ENCODE measurements at regions not wholly inside any gene's neighbourhood (a gene's known extent, or its start where the extent isn't known, plus 50 kb on each side); places are given as distances from the start of the nearest gene placed in this dataset.

DNA sequence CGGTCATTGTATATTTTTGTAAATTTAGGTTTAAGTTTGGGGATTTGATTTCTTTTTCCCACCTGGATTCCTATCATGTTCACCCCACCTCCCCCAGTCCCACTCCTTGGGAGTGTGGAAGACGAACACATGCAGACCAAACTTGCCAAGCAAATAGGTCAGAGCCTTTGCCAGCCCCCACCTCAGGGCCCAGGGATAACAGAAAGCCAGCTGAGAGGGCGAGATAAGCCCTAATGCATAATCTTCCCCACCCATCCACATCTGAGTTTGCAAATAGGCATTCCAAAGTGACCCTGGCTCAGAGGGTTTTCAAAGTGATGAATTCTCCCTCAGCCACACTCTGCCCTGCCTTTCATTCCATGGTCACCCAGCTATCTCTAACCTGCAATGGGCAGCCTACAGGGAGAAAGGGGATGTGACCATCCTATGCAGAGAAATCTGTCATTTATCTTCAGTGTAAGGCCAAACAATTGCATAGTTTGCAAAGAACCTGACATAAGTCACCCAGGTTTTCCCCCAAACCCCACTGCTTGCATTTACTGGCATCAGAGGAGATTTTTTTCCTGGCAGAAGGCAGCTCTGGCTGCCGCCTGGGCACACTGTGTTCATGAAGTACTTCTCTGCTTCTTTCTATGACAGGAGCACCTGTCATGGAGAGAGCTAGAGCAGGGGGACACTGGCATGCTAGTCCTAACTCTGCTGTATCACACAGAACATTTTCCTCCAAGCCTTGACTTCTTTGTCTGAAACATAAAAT lies 69.0 kb upstream of the NFIA start:
- Histone ChIP-seq H2BK15ac (ENCODE audit: low read length) (no peak overlapping the region), H4K91ac (replicated peaks; ENCODE audit: insufficient read length, low read length) (no peak overlapping the region), H2AK5ac (ENCODE audit: low read depth, low read length) (no peak overlapping the region), H3K56ac (replicated peaks; ENCODE audit: insufficient read length, low read depth, low read length) (no peak overlapping the region), H3K79me2 (ENCODE audit: control insufficient read depth in 1 of 2, insufficient read depth in 2 of 2, low read length in 2 of 2) (no peaks in the 10 kb centered on the region), H4K5ac (ENCODE audit: insufficient read length, low read depth, low read length) (no peak overlapping the region), H4K8ac (ENCODE audit: extremely low read depth, insufficient read depth, low read length) (no peak overlapping the region), H2BK5ac (ENCODE audit: low read depth, low read length) (no peak overlapping the region), H3K4me1 (replicated peaks in 1 of 4; ENCODE audit: control insufficient read depth in 3 of 4, insufficient read depth in 4 of 4, low read length in 3 of 4) (peaks cover 0 to 3% (median 0%) of the 10 kb centered on the region in 4 experiments; a peak in 2 of 7 replicates), H3K23me2 (ENCODE audit: low read depth, low read length) (no peaks in the 10 kb centered on the region; the same call in 1 of the 2 replicates), H2AFZ (ENCODE audit: low read length) (0 out of 2 replicates have a peak overlapping the region, but pooled peaks have one; percentile 35), H3K18ac (ENCODE audit: extremely low read depth, low read length) (no peak overlapping the region), H3K27ac (ENCODE audit: low read depth, low read length) (no peak overlapping the region), H3K23ac (ENCODE audit: insufficient read length) (no peak overlapping the region), H2BK120ac (replicated peaks; ENCODE audit: low read depth, low read length) (no peak overlapping the region), H2BK20ac (ENCODE audit: low read length) (no peak overlapping the region), H3K79me1 (ENCODE audit: low read depth, low read length) (no peaks in the 10 kb centered on the region), H3K4me3 (ENCODE audit: extremely low read depth in 1 of 4, insufficient read depth in 2 of 4, low read depth in 3 of 4, low read length in 4 of 4) (no peak overlapping the region), H4K20me1 (replicated peaks in 1 of 2; ENCODE audit: control insufficient read depth in 1 of 2, insufficient read depth in 2 of 2, low read length in 2 of 2) (no peaks in the 10 kb centered on the region), H2BK12ac (ENCODE audit: low read depth, low read length) (no peak overlapping the region), H3K14ac (ENCODE audit: insufficient read length) (no peak overlapping the region), H3K9ac (replicated peaks in 1 of 4; ENCODE audit: extremely low read depth in 1 of 4, low read depth in 3 of 4, low read length in 3 of 4) (no peak overlapping the region), H3K4ac (replicated peaks; ENCODE audit: insufficient read length, low read depth, low read length) (no peak overlapping the region), H3K36me3 (ENCODE audit: control insufficient read depth in 2 of 4, insufficient read depth in 4 of 4, low read length in 3 of 4) (no peaks in the 10 kb centered on the region), H3K27me3 (replicated peaks in 1 of 4; ENCODE audit: control insufficient read depth in 3 of 4, extremely low read depth in 1 of 4, insufficient read depth in 3 of 4, low read length in 3 of 4) (no peaks in the 10 kb centered on the region), H3K9me3 (ENCODE audit: insufficient read depth in 2 of 2, low read depth in 1 of 2, low read length in 1 of 2) (no peaks in the 10 kb centered on the region), H3K4me2 (ENCODE audit: insufficient read depth in 1 of 2, low read depth in 2 of 2, low read length in 2 of 2) (no peak overlapping the region)
- DNase-seq (ENCODE audit: low read depth in 1 of 2, low spot score in 2 of 2) (peak in 1 of 2 experiments; percentile 41), FAIRE-seq (no peak)
- ChIA-PET CTCF (ENCODE audit: partially characterized antibody) (interaction anchor here (1.0 to 2.7 kb wide), 4 partner anchors 30 to 1043 kb away, joined by 3 to 9 read pairs (median 8); no protein-coding TSS in a partner anchor), POLR2A (ENCODE audit: partially characterized antibody) (interaction anchor here (1.7 kb wide), 1 partner anchor 8 kb away, joined by 8 read pairs; no protein-coding TSS in a partner anchor)
- WGBS, 2 experiments (ENCODE audit: extremely low coverage in 1 of 2, insufficient coverage in 1 of 2, insufficient read length in 1 of 2, insufficient replicate concordance in 2 of 2, low coverage in 1 of 2, low lambda C conversion rate in 2 of 2, missing lambda C conversion rate in 1 of 2): 85% methylated on average over 4 of the region's 4 CpGs; no CpG with 5 or more reads in 1 of the 2 experiments
- no peak for TF ChIP-seq EP300 (IDR thresholded peaks at IDR 0.05; ENCODE audit: borderline replicate concordance in 1 of 2, low read depth in 2 of 2, low read length in 2 of 2)
